OCI-LY1 (cell line): ENCODE measurements at regions not wholly inside any gene's neighbourhood (a gene's known extent, or its start where the extent isn't known, plus 50 kb on each side); places are given as distances from the start of the nearest gene placed in this dataset.

Source experiments
- H2AFZ ChIP-seq: fragments of 200-600 bp; sonication (generic), shearing (Covaris generic); 2 replicates; pipeline ENCODE4 v1.6.0; 2014; ENCODE audit warnings: antibody characterized with exemption, mild to moderate bottlenecking, low read length
- H3F3A ChIP-seq: fragments of 200-600 bp; sonication (generic), shearing (Covaris generic); 2 replicates; pipeline ENCODE4 v1.6.0; 2014; ENCODE audit warnings: mild to moderate bottlenecking, antibody characterized with exemption, low read length, moderate library complexity; ENCODE audit not compliant: insufficient read depth
- H3K27ac ChIP-seq: fragments of 200-600 bp; sonication (generic); 2 replicates; pipeline ENCODE4 v1.5.1; 2014; ENCODE audit warnings: low read length, mixed run types, mild to moderate bottlenecking, low read depth; ENCODE audit not compliant: poor library complexity, severe bottlenecking
- H3K27me3 ChIP-seq: fragments of 200-600 bp; sonication (generic); 2 replicates; pipeline ENCODE4 v1.6.0; 2014; ENCODE audit warnings: antibody characterized with exemption, mild to moderate bottlenecking, low read length, moderate library complexity; ENCODE audit not compliant: insufficient read depth
- H3K36me3 ChIP-seq: fragments of 200-600 bp; sonication (generic); 2 replicates; pipeline ENCODE4 v1.6.1; 2014; ENCODE audit warnings: mild to moderate bottlenecking, antibody characterized with exemption, low read length, moderate library complexity, mixed read lengths; ENCODE audit not compliant: insufficient read depth
- H3K4me1 ChIP-seq: fragments of 200-600 bp; sonication (generic); 2 replicates; pipeline ENCODE4 v1.5.1; 2014; ENCODE audit warnings: mild to moderate bottlenecking, low read length, moderate library complexity; ENCODE audit not compliant: insufficient read depth, severe bottlenecking
- H3K4me2 ChIP-seq: fragments of 200-600 bp; sonication (generic), shearing (Covaris generic); 2 replicates; pipeline ENCODE4 v1.6.1; 2014; ENCODE audit warnings: low read length
- H3K4me3 ChIP-seq: fragments of 200-600 bp; sonication (generic); 2 replicates; pipeline ENCODE4 v1.5.1; 2014; ENCODE audit warnings: low read length, low read depth, mild to moderate bottlenecking, mixed read lengths; ENCODE audit not compliant: poor library complexity, severe bottlenecking
- H3K79me2 ChIP-seq: fragments of 200-600 bp; shearing (Covaris generic); 2 replicates; pipeline ENCODE4 v1.6.1; 2016; ENCODE audit warnings: mixed run types, low read length, mixed read lengths; ENCODE audit not compliant: insufficient read depth
- H3K9ac ChIP-seq: fragments of 200-600 bp; sonication (generic), shearing (Covaris generic); 2 replicates; pipeline ENCODE4 v1.6.1; 2014; ENCODE audit warnings: mild to moderate bottlenecking, low read length, mixed read lengths
- H3K9me2 ChIP-seq: fragments of 200-600 bp; sonication (generic), shearing (Covaris generic); 2 replicates; pipeline ENCODE4 v1.6.1; 2014; ENCODE audit warnings: low read depth, mild to moderate bottlenecking, low read length, mixed read lengths
- H3K9me3 ChIP-seq: fragments of 200-600 bp; shearing (Covaris generic); 2 replicates; pipeline ENCODE4 v1.6.1; 2014; ENCODE audit warnings: low read length, mixed read lengths
- H4K20me1 ChIP-seq: fragments of 200-600 bp; sonication (generic), shearing (Covaris generic); 2 replicates; pipeline ENCODE4 v1.6.0; 2016; ENCODE audit warnings: mild to moderate bottlenecking, low read length; ENCODE audit not compliant: insufficient read depth
- EZH2 ChIP-seq: fragments of 200-600 bp; sonication (generic), shearing (Covaris generic); IDR thresholded peaks from 2 replicates; pipeline ENCODE4 v1.8.0; 2017; ENCODE audit warnings: borderline replicate concordance, mixed run types, mild to moderate bottlenecking, antibody characterized with exemption, low read length, moderate library complexity, mixed read lengths
- TF ChIP-seq, protein P1 (sequence below): fragments of 200-600 bp; sonication (generic), shearing (Covaris generic); IDR thresholded peaks from 2 replicates; pipeline ENCODE4 v1.5.1; 2017; ENCODE audit warnings: mild to moderate bottlenecking, antibody characterized with exemption, low read length, moderate library complexity, mixed read lengths

DNA sequence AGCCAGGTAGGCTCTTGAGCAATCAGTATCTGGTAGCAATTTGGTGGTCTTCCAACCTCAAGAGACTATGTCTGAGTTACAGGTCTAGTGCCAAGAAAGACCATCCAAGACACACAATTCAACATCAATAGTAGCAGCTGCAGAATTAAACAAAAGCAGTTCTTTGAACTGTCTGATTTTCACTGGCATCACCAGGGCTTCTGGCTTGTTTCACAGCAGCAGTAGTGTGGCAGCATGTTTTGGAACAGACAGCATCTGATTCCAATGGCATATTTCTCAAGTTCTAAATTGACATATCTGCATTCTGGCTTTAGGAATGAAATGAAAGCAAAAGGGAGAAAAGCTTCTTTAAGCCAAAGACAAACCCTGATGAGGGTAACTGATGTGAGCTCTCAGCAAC lies 334.7 kb upstream of the PRMT6 start:
- Histone ChIP-seq H3K4me2 (no peak overlapping the region), H3K4me3 (no peak overlapping the region), H3K9me3 (no peaks in the 10 kb centered on the region), H3K4me1 (no peaks in the 10 kb centered on the region), H3K9me2 (no peaks in the 10 kb centered on the region), H2AFZ (no peak overlapping the region), H3K27me3 (no peaks in the 10 kb centered on the region), H4K20me1 (no peaks in the 10 kb centered on the region), H3K9ac (no peak overlapping the region), H3K36me3 (no peaks in the 10 kb centered on the region), H3K27ac (no peak overlapping the region), H3F3A (no peaks in the 10 kb centered on the region), H3K79me2 (no peaks in the 10 kb centered on the region)
- TF ChIP-seq, protein P1, sequence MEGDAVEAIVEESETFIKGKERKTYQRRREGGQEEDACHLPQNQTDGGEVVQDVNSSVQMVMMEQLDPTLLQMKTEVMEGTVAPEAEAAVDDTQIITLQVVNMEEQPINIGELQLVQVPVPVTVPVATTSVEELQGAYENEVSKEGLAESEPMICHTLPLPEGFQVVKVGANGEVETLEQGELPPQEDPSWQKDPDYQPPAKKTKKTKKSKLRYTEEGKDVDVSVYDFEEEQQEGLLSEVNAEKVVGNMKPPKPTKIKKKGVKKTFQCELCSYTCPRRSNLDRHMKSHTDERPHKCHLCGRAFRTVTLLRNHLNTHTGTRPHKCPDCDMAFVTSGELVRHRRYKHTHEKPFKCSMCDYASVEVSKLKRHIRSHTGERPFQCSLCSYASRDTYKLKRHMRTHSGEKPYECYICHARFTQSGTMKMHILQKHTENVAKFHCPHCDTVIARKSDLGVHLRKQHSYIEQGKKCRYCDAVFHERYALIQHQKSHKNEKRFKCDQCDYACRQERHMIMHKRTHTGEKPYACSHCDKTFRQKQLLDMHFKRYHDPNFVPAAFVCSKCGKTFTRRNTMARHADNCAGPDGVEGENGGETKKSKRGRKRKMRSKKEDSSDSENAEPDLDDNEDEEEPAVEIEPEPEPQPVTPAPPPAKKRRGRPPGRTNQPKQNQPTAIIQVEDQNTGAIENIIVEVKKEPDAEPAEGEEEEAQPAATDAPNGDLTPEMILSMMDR: no peak
- no peak for TF ChIP-seq EZH2

DNA sequence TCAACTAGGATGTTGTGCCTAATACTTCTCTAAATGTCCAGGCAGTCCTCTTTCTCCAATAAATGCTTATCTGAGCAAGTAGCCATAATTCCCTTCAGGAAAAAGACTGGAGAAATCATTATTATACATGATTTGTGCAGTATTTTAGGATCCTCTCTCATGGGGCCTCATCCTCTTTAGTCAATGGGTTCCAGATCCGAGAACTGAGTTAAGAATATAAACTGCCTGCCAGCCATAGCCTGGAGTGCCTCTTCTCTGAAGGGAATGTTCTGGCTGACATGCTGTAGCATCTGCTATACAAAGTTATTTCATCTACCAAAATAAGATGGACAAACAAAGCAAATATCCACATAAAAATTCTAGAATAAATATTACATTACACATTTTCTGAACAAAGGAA lies 334.0 kb upstream of the PRMT6 start:
- TF ChIP-seq EZH2: no peak
- TF ChIP-seq, protein P1: no peak
- H3K27me3 ChIP-seq: no peaks in the 10 kb centered on the region
- no peak overlapping the region for H3K4me2 ChIP-seq

DNA sequence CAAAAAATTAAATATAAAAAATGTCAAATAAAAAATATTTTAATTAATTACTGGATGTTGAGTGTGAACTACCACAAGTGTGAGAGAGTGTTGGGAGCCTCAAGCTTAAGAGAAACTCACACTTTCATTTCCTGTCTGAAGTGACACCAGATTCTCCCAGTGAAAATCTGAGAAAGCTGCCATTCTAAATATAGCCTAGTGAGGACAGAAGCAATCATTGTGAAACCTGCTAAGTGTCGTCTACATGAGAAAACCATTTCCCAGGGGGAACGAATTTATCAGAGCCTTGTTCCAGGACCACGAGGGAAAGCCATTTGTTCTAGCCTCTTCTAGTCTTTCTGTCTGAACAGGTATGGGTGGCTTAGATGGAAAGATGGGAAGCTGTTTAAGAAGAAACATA lies 329.3 kb upstream of the PRMT6 start:
- Histone ChIP-seq H3K36me3 (no peaks in the 10 kb centered on the region), H2AFZ (no peak overlapping the region), H3K9ac (no peak overlapping the region), H3K79me2 (no peaks in the 10 kb centered on the region), H4K20me1 (no peaks in the 10 kb centered on the region), H3K9me2 (no peaks in the 10 kb centered on the region), H3K4me3 (no peak overlapping the region), H3K27ac (no peak overlapping the region), H3K9me3 (no peaks in the 10 kb centered on the region), H3K4me1 (no peaks in the 10 kb centered on the region), H3F3A (no peaks in the 10 kb centered on the region), H3K4me2 (no peak overlapping the region), H3K27me3 (no peaks in the 10 kb centered on the region)
- no peak for TF ChIP-seq EZH2
- TF ChIP-seq, protein P1: no peak

More for the DNA sequence above, 334.0 kb upstream of the PRMT6 start:
- Histone ChIP-seq H3K79me2 (no peaks in the 10 kb centered on the region), H4K20me1 (no peaks in the 10 kb centered on the region), H3K4me1 (no peaks in the 10 kb centered on the region), H3K27ac (no peak overlapping the region), H3K4me3 (no peak overlapping the region), H3K9me3 (no peaks in the 10 kb centered on the region), H3K9ac (no peak overlapping the region), H2AFZ (no peak overlapping the region), H3F3A (no peaks in the 10 kb centered on the region), H3K36me3 (no peaks in the 10 kb centered on the region), H3K9me2 (no peaks in the 10 kb centered on the region)
